HG03280 (cell line): ENCODE measurements at regions not wholly inside any gene's neighbourhood (a gene's known extent, or its start where the extent isn't known, plus 50 kb on each side); places are given as distances from the start of the nearest gene placed in this dataset.
"Not testable (repeated sequence)": the region's sequence is repeated elsewhere in the genome, so short reads cannot be mapped to it uniquely, and the experiment has no call there.

Source experiments
- ATAC-seq: cut with Tn5 transposase; IDR thresholded peaks from one replicate; pipeline ENCODE4 v1.9.1; 2021; ENCODE audit warnings: mild to moderate bottlenecking, moderate library complexity; ENCODE audit not compliant: unreplicated experiment

GRCh38 chr12:83971781-83972180 is 940.8 kb downstream of the SLC6A15 start:
- no peak for ATAC-seq

- ATAC-seq = no peak
Observed at GRCh38 chr12:83960767-83961166, 951.8 kb downstream of the SLC6A15 start.

GRCh38 chr12:83958997-83959396 is 953.6 kb downstream of the SLC6A15 start:
- ATAC-seq = peak; percentile 45

GRCh38 chr12:83954956-83955601 is 957.5 kb downstream of the SLC6A15 start:
- ATAC-seq = no peak

GRCh38 chr12:83954071-83954789 is 958.4 kb downstream of the SLC6A15 start:
- no peak for ATAC-seq

- no peak for ATAC-seq
Observed at GRCh38 chr12:83945871-83946270, 966.7 kb downstream of the SLC6A15 start.

GRCh38 chr12:83939718-83940117 is 972.9 kb downstream of the SLC6A15 start:
- ATAC-seq = no peak

- ATAC-seq = no peak
Observed at GRCh38 chr12:83933615-83934014, 979.0 kb downstream of the SLC6A15 start.

- no peak for ATAC-seq
Observed at GRCh38 chr12:83932011-83932410, 980.6 kb downstream of the SLC6A15 start.

- ATAC-seq = no peak
Observed at GRCh38 chr12:83931451-83931850, 981.1 kb downstream of the SLC6A15 start.

GRCh38 chr12:83929792-83930191 is 982.8 kb downstream of the SLC6A15 start:
- not testable (repeated sequence) for ATAC-seq

- ATAC-seq = no peak
Observed at GRCh38 chr12:83920821-83921547, 991.6 kb downstream of the SLC6A15 start.

- ATAC-seq = no peak
Observed at GRCh38 chr12:83919081-83919480, 993.5 kb downstream of the SLC6A15 start.

GRCh38 chr12:83904175-83904574 is 1008.4 kb downstream of the SLC6A15 start:
- ATAC-seq = no peak

- ATAC-seq = no peak
Observed at GRCh38 chr12:83896416-83896815, 1016.2 kb downstream of the SLC6A15 start.

GRCh38 chr12:83893101-83893500 is 1019.5 kb downstream of the SLC6A15 start:
- no peak for ATAC-seq

- ATAC-seq = no peak
Observed at GRCh38 chr12:83889745-83890144, 1022.9 kb downstream of the SLC6A15 start.

GRCh38 chr12:83886479-83886878 is 1026.1 kb downstream of the SLC6A15 start:
- ATAC-seq = no peak

- not testable (repeated sequence) for ATAC-seq
Observed at GRCh38 chr12:83870921-83871599, 1041.5 kb downstream of the SLC6A15 start.

- ATAC-seq = no peak
Observed at GRCh38 chr12:83866477-83866876, 1046.1 kb downstream of the SLC6A15 start.

GRCh38 chr12:83865431-83865830 is 1047.2 kb downstream of the SLC6A15 start:
- no peak for ATAC-seq
